ENCODE measurements at regions not wholly inside any gene's neighbourhood (a gene's known extent, or its start where the extent isn't known, plus 50 kb on each side); places are given as distances from the start of the nearest gene placed in this dataset.
"Not testable (repeated sequence)": the region's sequence is repeated elsewhere in the genome, so short reads cannot be mapped to it uniquely, and the experiment has no call there.

DNA sequence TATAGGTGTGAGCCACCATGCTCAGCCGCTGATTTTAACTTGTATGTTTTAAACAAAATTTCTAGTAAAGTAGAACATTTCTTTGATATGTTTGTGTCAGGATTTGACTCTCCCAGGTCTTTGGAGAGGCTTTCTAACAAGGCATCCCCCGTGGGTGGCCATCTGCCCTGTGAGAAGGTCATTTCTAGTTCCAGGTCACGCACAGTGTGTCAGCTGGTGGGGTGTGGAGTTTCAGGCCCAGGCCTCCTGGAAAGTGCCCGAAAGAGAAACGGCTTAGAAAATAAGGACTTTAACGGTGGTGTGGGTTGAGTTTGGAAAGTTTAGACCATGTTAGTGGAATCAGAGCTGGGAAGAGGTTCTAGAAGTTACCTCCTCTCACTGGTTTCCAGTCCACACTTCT is 61.0 kb downstream of the SPDYE17 start:
- DNase-seq = not testable (repeated sequence)

DNA sequence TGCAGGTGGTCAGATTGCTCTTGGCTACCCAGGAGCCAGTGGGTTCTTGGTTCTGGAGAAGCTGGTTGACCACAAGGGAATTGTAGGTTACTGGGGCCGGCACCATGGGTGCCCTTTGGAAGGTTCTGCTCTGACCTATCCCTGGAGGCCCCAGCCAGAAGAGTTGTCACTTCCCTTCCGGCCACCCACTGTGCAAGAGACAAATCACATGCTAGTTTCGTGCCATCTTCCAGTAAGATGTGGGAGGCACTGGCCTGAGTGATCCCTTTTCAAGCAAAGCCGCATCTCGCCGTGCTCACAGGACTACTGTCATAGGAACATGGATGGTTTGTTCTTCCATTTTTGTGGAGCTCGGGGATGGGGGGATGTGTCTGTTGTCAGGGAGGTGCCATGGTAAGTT is 62.3 kb downstream of the SPDYE17 start:
- DNase-seq = not testable (repeated sequence)

DNA sequence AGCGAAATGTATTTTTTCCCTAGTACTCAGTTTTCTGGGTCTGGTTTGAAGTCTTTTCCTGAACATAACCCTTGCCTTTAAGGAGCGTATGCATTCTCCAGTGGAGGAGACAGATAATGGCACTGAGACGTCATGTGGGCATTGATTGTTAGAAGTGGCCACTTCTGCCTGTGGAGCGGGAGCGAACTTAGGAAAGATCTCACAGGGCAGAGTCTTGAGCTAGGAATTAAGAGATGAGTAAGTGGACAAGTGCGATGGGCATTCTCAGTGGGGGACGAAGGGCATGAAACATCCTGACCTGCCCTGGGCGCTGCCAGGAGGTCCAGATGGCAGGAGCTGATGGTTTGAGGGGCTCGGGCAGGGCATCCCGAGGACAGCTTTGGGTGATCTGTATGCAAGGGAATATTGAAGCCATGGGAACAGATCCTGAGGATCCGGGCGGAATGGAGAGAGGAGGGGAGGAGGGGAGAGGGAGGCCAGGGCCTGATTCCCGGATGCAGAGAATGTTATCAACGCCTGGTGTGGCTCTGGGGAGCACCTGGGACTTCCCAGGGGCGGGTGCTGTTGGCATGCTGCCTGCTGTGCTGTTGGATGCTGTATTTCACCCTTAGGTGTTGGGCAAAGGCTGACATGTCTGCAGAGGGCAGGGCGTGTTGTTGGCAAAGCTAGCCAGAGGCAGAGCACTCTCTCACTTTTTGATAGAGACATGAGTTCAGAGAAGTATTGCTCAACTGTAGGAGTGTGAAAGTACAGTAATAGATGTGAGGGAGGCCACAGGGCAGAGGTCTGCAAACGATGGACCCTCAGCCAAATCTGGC is 66.2 kb downstream of the SPDYE17 start:
- DNase-seq = not testable (repeated sequence)

DNA sequence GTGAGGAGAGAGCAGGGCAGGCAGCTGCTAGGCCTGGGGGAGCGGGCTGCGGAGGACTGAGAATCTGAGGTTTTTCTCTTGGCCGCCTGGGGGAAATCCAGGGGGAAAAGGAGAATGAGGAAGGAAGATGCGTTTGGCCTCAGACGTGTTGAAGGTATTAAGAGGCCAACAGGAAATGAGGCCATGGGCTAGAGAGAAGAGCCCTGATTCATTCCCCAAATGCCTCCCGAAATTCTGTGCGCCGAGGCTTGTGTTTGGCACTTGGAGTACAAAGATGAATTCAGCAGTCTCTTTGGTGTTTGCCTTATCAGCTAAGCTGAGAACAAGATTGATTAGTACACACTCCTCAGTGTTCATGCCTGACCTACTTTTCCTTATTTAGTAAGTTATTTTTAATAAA is 68.1 kb downstream of the SPDYE17 start:
- DNase-seq = not testable (repeated sequence)

DNA sequence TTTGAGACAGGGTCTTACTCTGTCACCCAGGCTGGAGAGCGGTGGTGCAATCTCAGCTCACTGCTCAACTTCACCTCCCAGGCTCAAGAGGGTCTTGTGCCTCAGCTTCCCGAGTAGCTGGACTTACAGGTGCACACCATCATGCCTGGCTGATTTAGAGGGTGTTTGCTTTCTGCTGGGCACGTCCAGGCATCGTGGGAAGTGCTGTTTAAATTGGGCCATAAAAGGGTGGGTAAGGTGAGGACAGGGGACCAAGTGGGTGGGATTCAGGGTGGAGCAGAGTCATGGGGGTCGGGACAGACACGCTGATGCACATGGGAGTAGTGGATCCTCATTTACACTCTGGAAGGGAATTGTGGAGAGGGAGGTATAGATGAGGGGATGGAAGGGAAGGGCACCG is 69.1 kb downstream of the SPDYE17 start:
- DNase-seq = not testable (repeated sequence)

DNA sequence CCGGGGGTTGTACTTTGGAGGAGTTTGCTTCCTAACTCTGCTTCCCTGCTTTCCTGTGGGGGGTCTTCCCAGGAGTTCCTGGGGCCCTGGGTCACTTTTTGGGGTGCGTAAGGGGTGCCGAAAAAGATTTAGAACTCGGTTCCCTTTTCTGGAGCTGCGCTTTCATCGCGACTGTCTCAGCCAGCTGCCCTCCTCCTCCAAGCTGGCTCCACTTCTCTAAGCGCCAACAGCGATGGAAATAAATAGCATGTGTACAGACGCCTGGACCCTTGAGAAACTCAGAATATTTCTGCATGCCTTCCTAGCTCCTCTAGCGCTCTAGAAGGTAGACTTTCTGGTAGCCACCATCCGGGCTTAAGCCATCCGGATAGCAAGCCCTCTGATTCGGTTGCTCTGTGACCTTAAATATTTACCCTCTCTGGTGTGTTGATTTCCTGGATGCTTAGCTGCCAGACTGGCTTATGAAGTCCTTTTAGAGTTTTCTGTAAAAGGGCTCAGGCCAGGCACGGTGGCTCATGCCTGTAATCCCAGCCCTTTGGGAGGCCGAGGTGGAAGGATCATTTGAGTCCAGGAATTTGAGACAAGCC is 71.7 kb downstream of the SPDYE17 start:
- DNase-seq = not testable (repeated sequence)

DNA sequence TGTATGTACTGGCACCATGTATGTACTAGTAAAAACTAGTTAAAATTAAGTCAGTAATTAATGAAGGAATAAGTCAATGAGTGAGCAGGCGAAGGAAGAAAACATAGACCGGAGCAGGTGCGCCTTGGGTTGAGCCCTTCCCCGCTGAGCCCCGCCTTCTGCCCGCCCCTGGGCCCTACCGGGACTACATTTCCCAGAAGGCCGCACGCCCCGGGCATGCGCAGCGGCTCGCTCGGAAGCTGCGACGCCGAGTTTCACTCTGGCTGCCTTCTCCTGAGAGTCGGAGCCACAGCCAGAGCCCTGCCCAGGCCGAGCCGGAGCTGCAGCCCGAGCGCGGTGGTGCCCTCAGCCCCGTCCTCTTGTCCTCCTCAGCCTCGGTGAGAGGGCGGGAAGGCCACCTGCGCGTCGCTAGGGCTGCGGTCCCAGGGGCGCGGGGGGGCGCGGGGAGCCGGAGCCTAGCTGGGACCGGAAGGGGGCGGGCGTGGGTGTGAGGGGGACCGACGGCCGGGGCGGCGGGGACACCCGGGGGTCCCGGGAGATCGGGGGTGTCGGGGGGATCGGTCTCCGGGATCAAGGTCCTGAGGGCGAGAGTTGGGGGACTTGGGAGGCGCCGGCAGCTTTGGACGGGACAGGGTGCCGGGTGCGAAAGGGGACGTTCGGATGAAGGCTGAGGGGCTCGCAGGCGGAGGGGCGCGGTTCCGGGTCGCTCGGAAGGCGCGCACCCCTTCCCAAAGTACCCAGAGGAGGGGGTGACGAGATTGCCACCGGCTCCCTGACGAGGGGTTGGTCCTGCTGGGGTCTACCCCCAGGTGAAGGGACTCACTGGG is 72.4 kb downstream of the SPDYE17 start:
- DNase-seq = not testable (repeated sequence)

DNA sequence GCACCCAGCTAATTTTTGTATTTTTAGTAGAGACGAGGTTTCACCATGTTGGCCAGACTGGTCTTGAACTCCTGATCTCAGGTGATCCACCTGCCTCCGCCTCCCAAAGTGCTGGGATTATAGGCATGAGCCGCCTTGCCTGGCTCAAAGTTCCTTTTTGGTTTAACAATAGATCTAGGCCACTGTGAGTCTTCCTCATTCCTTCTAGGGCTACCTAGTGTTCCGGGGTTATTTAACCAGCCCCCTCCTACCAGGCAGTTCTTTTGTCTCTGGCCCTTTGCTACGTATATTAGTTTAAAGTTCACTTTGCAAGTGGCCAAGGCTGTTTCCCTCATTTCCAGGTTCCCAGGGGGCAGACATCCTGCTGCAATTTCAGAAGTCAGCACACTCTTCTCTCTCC is 75.6 kb downstream of the SPDYE17 start:
- not testable (repeated sequence) for DNase-seq

DNA sequence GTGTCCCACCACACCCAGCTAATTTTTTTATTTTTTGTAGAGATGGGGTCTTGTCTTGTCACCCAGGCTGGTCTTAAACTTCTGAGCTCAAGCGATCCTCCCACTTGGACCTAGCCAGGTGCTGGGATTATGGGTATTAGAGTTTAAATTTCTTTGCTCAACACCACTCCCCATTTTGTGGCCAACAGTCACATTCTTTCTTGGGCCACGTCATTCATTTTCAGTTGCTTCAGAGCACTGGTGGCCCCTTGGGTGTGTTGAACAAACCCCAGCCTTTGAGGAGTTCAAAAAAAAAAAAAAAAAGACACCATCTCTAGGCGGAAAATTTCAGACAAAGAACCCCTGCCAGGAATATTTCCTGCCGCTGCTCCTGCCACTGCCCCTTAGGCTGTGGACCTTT is 77.0 kb downstream of the SPDYE17 start:
- DNase-seq = not testable (repeated sequence)

DNA sequence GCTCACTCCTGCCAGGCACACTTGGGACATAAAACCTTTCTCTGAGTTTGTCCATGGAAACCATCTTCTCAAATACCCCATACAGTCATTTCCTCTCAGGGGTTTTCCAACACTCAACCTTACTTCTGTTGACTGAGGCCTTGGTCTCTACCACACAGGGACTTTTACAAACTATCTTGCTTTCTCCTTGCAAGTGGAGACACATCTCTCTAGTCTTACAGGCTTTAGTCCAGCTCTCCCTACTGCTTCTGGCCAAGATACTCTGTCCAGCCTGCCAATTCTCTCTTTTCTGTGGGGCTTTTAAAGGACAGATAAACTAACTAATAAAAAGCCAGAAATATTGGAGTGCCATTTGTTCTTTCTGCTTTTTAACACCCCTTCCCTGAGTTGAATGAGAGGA is 87.6 kb downstream of the SPDYE17 start:
- not testable (repeated sequence) for DNase-seq

DNA sequence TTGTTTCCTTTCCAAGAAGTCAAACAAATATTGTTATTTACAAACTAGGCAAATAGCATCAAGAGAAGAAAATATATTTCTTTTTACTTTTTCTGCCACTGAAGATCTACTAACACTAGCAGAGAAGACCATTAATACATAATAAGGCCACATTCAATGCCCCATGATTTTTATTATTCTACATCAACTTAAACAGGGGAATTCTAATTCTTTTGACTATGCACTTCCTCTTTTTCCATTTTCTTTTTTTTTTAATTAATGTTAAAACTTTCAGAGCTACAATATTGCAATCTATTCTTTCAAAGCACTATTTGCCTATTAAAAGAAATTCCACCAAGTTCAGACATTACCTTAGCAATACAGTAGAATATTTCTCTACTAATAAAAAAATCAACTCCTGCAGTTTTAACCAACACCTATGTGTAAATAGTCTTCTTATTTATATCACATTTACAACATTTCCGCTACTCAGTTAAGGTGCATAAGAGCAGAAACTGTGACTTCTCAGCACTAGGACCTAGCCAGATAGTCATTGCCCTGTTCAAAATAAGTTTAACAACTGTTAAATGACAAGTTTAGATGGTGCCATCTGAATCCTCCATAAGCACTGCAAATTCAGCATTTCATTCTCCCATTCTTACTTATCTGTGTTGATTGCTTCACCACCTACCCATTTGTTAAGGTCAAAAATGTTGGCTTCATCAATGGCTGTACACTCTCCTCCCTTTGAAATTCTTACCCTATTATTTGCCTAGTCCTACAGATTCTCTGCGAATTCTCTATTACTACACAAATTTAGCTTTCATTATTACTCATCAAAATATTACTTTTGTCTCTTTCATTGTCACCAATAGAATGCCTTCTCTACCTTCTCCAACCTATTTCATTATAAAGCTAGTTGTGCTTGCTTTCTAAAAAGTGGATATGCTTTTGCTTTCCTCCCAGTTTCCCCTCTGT is 90.1 kb downstream of the SPDYE17 start:
- not testable (repeated sequence) for DNase-seq

DNA sequence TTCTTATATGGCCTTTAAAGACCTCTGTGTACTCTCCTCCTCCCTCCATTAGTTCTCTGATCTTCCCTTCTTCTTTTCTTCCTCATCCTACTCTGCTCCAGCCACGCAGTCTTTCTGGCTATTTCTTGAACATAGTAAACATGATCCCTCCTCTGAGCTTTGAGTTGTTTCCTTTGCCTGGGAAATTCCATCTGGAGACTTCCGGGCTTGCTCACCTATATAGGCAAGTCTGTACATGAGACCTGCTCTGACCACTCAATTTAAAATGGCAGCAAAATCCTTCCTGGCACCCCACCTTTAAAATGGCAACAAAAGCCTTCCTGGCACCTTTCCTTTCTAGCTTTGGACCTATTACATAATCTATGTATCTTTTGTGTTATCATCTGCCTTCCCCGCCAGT is 94.4 kb downstream of the SPDYE17 start:
- not testable (repeated sequence) for DNase-seq

DNA sequence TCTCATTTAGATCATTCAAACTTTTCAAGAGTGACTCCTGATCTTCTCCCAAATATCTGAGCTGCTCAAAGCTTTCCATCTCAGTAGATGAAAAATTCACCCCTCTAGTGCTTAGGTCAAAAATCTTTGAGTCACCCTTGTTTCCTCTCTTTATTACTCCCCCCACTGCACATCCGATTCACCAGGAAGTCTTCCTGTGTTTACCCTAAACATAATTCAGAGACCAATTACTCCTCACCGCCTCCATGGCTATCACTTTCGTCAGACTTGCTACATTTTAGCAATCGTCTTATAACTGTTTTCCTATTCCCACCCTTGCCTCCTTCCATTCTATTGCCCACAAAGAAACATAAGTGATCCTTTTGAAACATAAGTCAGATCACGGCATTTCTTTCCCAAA is 94.8 kb downstream of the SPDYE17 start:
- not testable (repeated sequence) for DNase-seq

DNA sequence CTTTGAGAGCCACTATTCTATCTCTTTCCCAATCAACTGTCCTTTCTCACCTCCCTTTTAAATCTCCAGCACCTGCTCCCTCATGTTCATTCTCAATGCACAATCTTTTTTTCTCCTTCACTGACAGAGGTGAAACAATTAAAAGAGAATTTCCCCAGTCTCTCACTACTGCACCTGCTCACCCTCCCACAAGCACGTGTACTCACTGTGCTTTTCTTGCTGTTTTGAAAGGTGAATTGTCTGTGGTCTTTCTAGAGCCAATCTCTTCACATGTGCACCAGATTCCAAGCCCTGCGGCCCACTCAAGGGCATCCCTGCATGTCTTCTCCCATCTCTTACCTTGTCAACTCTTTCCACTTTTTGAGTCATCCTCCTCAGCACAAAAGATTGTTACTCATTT is 95.8 kb downstream of the SPDYE17 start:
- DNase-seq = not testable (repeated sequence)

DNA sequence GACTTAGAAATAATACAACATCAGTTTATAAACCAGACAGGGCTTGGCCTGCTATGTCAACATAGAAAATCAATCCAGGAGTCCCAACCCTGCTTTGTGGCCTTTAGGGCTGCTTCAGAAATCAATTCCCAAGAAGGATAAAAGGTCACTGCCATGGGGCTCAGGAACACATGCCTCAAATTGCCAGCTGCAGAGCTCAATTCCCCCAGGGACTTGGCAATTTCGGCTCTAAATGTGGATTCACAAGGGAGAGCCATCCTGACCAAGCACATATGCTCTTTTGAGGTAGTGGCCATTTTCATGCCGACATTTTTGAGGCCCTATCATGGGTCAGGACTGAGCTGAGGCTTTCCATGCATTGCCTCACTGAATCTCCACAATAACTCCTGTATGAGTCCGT is 97.5 kb downstream of the SPDYE17 start:
- DNase-seq = not testable (repeated sequence)

DNA sequence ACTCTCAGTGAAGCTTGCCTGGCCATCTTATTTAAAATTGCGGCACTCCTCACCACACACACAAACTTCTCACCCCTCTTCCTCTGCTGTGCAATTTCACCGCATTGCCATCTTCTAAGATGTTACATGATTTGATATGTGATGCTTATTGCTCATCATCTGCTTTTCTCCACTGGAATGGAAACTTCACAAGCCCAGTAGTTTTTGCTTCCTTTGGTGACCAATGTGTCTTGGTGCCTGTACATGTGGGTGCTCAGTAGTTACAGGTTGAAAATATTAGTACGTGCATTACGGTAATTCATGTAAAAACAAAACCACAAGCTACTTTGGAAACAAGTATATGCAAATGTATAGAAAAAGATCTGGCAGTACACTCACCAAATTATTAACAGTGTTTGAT is 99.2 kb downstream of the SPDYE17 start:
- DNase-seq = not testable (repeated sequence)

DNA sequence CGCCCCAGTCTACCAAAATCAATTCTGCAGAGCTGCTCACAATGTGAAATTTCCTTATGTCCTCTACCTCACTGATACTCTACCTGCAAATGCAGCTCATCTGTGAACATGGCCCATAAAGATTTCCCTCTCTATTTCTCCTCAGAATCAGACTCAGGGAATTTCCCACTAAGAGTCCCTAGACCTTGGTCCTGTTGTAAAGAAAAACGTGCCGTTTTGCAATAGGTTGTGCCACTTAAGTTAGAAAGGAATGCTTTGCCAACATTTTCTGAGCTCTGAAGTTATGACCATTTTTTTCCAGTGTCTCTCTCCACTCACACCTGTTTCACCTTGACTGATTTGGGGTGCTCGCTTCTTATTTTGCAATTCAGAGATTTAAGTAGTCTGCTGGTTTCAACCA is 100.7 kb downstream of the SPDYE17 start:
- not testable (repeated sequence) for DNase-seq

DNA sequence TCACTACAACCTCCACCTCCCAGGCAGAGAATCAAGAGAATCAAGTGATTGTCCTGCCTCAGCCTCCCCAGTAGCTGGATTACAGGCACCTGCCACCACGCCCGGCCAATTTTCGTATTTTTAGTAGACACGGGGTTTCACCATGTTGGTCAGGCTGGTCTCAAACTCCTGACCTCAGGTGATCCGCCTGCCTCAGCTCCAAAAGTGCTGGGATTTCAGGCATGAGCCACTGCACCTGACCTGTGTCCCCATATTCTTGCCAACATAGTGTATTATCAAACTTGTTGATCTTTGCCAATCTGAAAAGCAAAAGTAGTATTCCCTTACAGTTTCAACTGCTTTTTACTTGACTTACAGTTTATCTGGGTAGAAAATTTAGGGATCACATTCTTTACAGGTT is 101.7 kb downstream of the SPDYE17 start:
- not testable (repeated sequence) for DNase-seq

DNA sequence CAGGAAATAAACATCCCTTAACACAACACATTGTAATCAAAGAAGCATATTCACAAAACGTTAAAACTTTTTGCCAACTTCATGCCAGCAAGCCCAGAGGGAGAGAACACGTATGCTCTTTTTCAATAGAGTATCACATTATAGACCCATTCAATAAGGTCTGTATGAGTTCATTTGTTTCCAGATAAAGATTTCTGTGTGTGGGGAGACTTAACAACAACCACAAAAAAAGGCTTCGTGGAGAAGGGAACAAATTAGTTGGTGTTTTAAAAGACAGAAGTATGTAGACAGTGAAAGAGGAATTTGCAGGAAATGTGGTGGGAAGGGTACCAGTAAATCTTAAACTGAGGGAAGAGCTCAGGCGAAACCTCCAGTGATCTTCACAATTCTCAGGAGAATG is 103.4 kb downstream of the SPDYE17 start:
- DNase-seq = not testable (repeated sequence)

DNA sequence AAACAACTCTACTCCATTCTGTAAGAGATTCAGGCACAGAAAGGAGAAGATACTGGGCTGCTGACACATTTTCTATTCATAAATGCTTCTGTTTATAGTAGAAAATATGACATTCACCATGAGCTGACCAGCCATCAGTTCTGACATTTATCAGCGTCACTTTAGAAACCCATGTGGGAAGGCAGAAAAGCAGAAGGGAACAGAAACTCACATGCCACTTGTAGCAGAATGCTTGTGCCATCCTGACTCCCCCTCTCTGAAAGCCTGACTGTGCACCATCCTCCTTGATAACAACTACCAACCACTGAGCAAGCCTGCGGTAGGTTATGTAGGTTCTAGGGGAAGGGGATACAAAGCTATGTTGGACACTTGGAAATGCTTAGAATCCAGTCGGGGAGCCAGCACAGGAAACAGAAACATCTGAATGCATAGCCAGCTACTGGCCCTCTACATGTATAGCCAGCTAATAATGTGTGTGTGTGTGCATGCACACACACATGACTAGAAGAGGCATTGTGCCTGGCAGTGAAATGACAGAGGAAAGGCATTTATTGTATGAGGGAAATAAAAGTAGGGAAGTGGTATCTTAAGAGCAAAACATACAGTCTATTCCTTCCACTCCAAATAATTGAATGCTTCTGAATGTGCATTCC is 104.3 kb downstream of the SPDYE17 start:
- not testable (repeated sequence) for DNase-seq

DNA sequence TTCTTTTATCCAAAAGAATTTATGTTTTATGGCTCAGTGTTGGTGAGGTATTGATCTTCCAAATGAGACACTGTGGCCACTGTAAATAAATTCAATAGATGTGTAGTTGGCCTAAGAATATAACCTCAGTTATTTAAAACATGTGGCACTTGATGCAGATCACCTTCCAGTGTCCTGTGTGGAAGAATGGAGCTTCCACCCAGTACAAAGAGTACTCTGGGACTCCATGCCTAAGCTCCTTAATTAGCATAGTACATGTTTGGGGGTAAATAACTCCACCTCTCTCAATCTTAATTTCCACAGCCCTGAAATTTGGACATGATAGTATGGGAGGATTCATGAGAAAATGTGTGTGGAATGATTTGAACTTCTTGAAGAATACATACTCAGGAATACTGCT is 105.7 kb downstream of the SPDYE17 start:
- not testable (repeated sequence) for DNase-seq

Data from C1 segment of cervical spinal cord (tissue), 14 donors.